Liver (tissue), 8 donors: ENCODE measurements at regions not wholly inside any gene's neighbourhood (a gene's known extent, or its start where the extent isn't known, plus 50 kb on each side); places are given as distances from the start of the nearest gene placed in this dataset.

Source experiments
- DNase-seq: peaks from one replicate; pipeline ENCODE4 v3.0.0-alpha.2; 2017; ENCODE audit warnings: low spot score
- H3K27ac ChIP-seq, 2 donors: one replicate each; pipeline ENCODE4 v1.7.0; 2013; ENCODE audit warnings: inconsistent platforms in 2 of 2, low read length in 2 of 2, control low read depth in 1 of 2, low read depth in 1 of 2, mild to moderate bottlenecking in 1 of 2
- H3K27me3 ChIP-seq, 4 donors: one replicate each; pipeline versions ENCODE4 v1.6.1 to v1.7.0; 2013; ENCODE audit warnings: low read length in 3 of 4, inconsistent platforms in 1 of 4, mild to moderate bottlenecking in 1 of 4, moderate library complexity in 1 of 4; ENCODE audit not compliant: control insufficient read depth in 4 of 4, insufficient read depth in 4 of 4
- H3K36me3 ChIP-seq, 4 donors: one replicate each; pipeline versions ENCODE4 v1.6.1 to v1.7.0; 2013; ENCODE audit warnings: low read length in 3 of 4, mild to moderate bottlenecking in 3 of 4, low read depth in 1 of 4, moderate library complexity in 1 of 4; ENCODE audit not compliant: control insufficient read depth in 4 of 4, insufficient read depth in 3 of 4
- H3K4me1 ChIP-seq, 4 donors: one replicate each; pipeline versions ENCODE4 v1.6.1 to v1.7.0; 2013; ENCODE audit warnings: low read length in 3 of 4, mild to moderate bottlenecking in 3 of 4, moderate library complexity in 1 of 4; ENCODE audit not compliant: control insufficient read depth in 4 of 4, insufficient read depth in 4 of 4
- H3K4me3 ChIP-seq, 3 donors: one replicate each; pipeline versions ENCODE4 v1.6.1 to v1.7.0; 2013; ENCODE audit warnings: low read length in 3 of 3, control low read depth in 1 of 3, low read depth in 1 of 3, mild to moderate bottlenecking in 1 of 3
- H3K9ac ChIP-seq, 2 donors: one replicate each; pipeline ENCODE4 v1.7.0; 2013; ENCODE audit warnings: low read length in 2 of 2, mild to moderate bottlenecking in 2 of 2, moderate library complexity in 2 of 2, control low read depth in 1 of 2, low read depth in 1 of 2
- H3K9me3 ChIP-seq, 4 donors: one replicate each; pipeline versions ENCODE4 v1.6.1 to v1.7.0; 2013; ENCODE audit warnings: low read length in 3 of 4; ENCODE audit not compliant: control insufficient read depth in 4 of 4
- ATF3 ChIP-seq: IDR thresholded peaks from 2 replicates; pipeline ENCODE4 v1.6.1; 2016; ENCODE audit warnings: antibody characterized with exemption
- CTCF ChIP-seq: fragments of 150-350 bp; IDR thresholded peaks from 2 replicates; pipeline ENCODE4 v1.5.1; 2017; ENCODE audit warnings: improper control_type of control experiment, low read depth, low read length; ENCODE audit not compliant: missing input control
- EGR1 ChIP-seq, 2 donors: IDR thresholded peaks; 2 replicates each; pipeline ENCODE4 v1.6.1; 2016 to 2018; ENCODE audit warnings: antibody characterized with exemption in 2 of 2, low read depth in 2 of 2
- FOXA1 ChIP-seq: IDR thresholded peaks from 2 replicates; pipeline ENCODE4 v1.6.1; 2016; ENCODE audit warnings: antibody characterized with exemption
- FOXA2 ChIP-seq: IDR thresholded peaks from 2 replicates; pipeline ENCODE4 v1.6.1; 2016; ENCODE audit warnings: antibody characterized with exemption
- GABPA ChIP-seq, 2 donors: IDR thresholded peaks in 1 of 2; conservative IDR thresholded peaks in 1 of 2; 2 replicates each; pipeline ENCODE4 v1.6.1; 2016; ENCODE audit warnings: antibody characterized with exemption in 2 of 2, mild to moderate bottlenecking in 1 of 2, moderate library complexity in 1 of 2
- HNF4G ChIP-seq: IDR thresholded peaks from 2 replicates; pipeline ENCODE4 v1.6.1; 2016; ENCODE audit warnings: antibody characterized with exemption
- JUND ChIP-seq, 2 donors: IDR thresholded peaks; 2 replicates each; pipeline ENCODE4 v1.6.1; 2016; ENCODE audit warnings: antibody characterized with exemption in 2 of 2
- NR2F2 ChIP-seq: IDR thresholded peaks from 2 replicates; pipeline ENCODE4 v1.6.1; 2016; ENCODE audit warnings: antibody characterized with exemption
- RAD21 ChIP-seq, 2 donors: IDR thresholded peaks; 2 replicates each; pipeline ENCODE4 v1.6.1; 2016; ENCODE audit warnings: antibody characterized with exemption in 2 of 2, mild to moderate bottlenecking in 2 of 2
- REST ChIP-seq: IDR thresholded peaks from 2 replicates; pipeline ENCODE4 v1.6.1; 2016; ENCODE audit warnings: antibody characterized with exemption, mild to moderate bottlenecking
- RXRA ChIP-seq, 2 donors: IDR thresholded peaks; 2 replicates each; pipeline ENCODE4 v1.6.1; 2017 to 2018; ENCODE audit warnings: antibody characterized with exemption in 2 of 2, mild to moderate bottlenecking in 1 of 2
- SP1 ChIP-seq: IDR thresholded peaks from 2 replicates; pipeline ENCODE4 v1.6.1; 2018; ENCODE audit warnings: antibody characterized with exemption, mild to moderate bottlenecking
- TAF1 ChIP-seq: conservative IDR thresholded peaks from 2 replicates; pipeline ENCODE4 v1.6.1; 2016; ENCODE audit warnings: antibody characterized with exemption, mild to moderate bottlenecking
- YY1 ChIP-seq: IDR thresholded peaks from 2 replicates; pipeline ENCODE4 v1.6.1; 2016; ENCODE audit warnings: antibody characterized with exemption, mild to moderate bottlenecking
- ZBTB33 ChIP-seq: IDR thresholded peaks from 2 replicates; pipeline ENCODE4 v1.6.1; 2016; ENCODE audit warnings: antibody characterized with exemption
- WGBS: extraction: QIAGEN DNeasy Blood & Tissue Kit; methylation state at CpG from one replicate; pipeline ENCODE4 v1.1.7; 2013; 5-methylcytosine and 5-hydroxymethylcytosine counted together
- donor health status: healthy.
- donor health status: healthy.
- donor health status: healthy.
- donor health status: healthy.
- donor health status: healthy.

DNA sequence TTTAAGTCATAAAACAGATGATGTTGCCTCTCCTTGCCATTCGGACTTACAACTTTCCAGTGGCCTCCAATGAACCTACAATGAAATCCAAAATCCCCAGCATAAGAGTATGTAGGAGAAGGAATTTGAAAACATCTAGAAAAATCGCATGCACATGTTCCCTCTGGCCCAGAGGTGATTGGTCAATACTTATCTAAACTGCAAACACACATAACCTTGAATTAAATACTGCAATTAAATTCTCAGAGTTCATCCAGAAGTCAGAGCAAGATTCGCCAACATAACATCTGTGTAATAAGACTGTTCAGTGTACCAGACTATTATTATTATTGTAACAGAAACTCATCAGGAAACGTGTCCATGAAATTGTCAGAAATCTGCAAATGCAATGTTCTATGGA, 82.2 kb upstream of the USP29 start:
- WGBS: 68% methylated on average over 4 of the region's 4 CpGs
- no peak for DNase-seq
- peaks cover 2 to 12% (median 6%) of the 10 kb centered on the region in 4 donors for H3K9me3 ChIP-seq

GRCh38 chr19:57047743-57048142, 72.0 kb upstream of the USP29 start:
- peaks cover 0 to 30% (median 16%) of the 10 kb centered on the region in 4 donors for H3K9me3 ChIP-seq
- 85% methylated on average over 3 of the region's 3 CpGs for WGBS

More for the DNA sequence above, 82.2 kb upstream of the USP29 start:
- Histone ChIP-seq H3K27me3 (no peaks in the 10 kb centered on the region), H3K27ac (no peak overlapping the region), H3K4me3 (no peak overlapping the region), H3K9ac (no peak overlapping the region), H3K36me3 (peaks cover 0 to 2% (median 0%) of the 10 kb centered on the region in 4 donors), H3K4me1 (no peaks in the 10 kb centered on the region)
- peak in 1 of 2 donors; percentile 16 for TF ChIP-seq RXRA (IDR thresholded peaks at IDR 0.05)
- TF ChIP-seq YY1: no peak

More at GRCh38 chr19:57047743-57048142, 72.0 kb upstream of the USP29 start:
- Histone ChIP-seq H3K9ac (no peak overlapping the region), H3K4me3 (no peak overlapping the region), H3K4me1 (no peaks in the 10 kb centered on the region), H3K27ac (no peak overlapping the region), H3K36me3 (no peaks in the 10 kb centered on the region), H3K27me3 (no peaks in the 10 kb centered on the region)
- TF ChIP-seq JUND (IDR thresholded peaks at IDR 0.05): no peak
- TF ChIP-seq YY1: no peak
- no peak for TF ChIP-seq FOXA1
- TF ChIP-seq RXRA (IDR thresholded peaks at IDR 0.05): no peak
- TF ChIP-seq ZBTB33: no peak
- TF ChIP-seq SP1: no peak
- TF ChIP-seq REST: no peak
- TF ChIP-seq CTCF: no peak
- no peak for TF ChIP-seq RAD21 (IDR thresholded peaks at IDR 0.05)
- TF ChIP-seq FOXA2: no peak
- TF ChIP-seq HNF4G: no peak
- no peak for TF ChIP-seq EGR1 (IDR thresholded peaks at IDR 0.05; ENCODE audit: low read depth in 2 of 2)
- no peak for TF ChIP-seq NR2F2
- TF ChIP-seq GABPA (IDR thresholded peaks at IDR 0.05 in 1 of 2, conservative IDR thresholded peaks at IDR 0.05 in 1 of 2): no peak
- TF ChIP-seq ATF3: no peak
- TF ChIP-seq TAF1: no peak
- no peak for DNase-seq
